Breast epithelium (tissue), 3 donors: ENCODE measurements at regions not wholly inside any gene's neighbourhood (a gene's known extent, or its start where the extent isn't known, plus 50 kb on each side); places are given as distances from the start of the nearest gene placed in this dataset.
A peak's percentile ranks its signal among the peaks of the same experiment; 100 is the strongest.

Experiments
- CTCF ChIP-seq, 3 donors: fragments of 450-650 bp; IDR thresholded peaks; one replicate each; pipeline ENCODE4 v1.5.1; 2016 to 2017; ENCODE audit warnings: antibody characterized with exemption in 3 of 3, mild to moderate bottlenecking in 3 of 3, moderate library complexity in 3 of 3
- POLR2A ChIP-seq: fragments of 450-650 bp; IDR thresholded peaks from one replicate; pipeline ENCODE4 v1.6.1; 2016; ENCODE audit warnings: antibody characterized with exemption, mild to moderate bottlenecking, moderate library complexity
- POLR2AphosphoS5 ChIP-seq, 3 donors: sonication (generic); formaldehyde crosslinking; IDR thresholded peaks; one replicate each; pipeline ENCODE4 v1.6.1; 2017; ENCODE audit warnings: antibody characterized with exemption in 3 of 3

- peak in 2 of 3 donors; percentile 28 to 49 for TF ChIP-seq CTCF (IDR thresholded peaks at IDR 0.05)
- no peak for TF ChIP-seq POLR2AphosphoS5 (IDR thresholded peaks at IDR 0.05)
- TF ChIP-seq POLR2A = no peak
These were observed 1560.4 kb downstream of the OTOL1 start for GRCh38 chr3:163056874-163057497.
